ENCODE measurements at regions not wholly inside any gene's neighbourhood (a gene's known extent, or its start where the extent isn't known, plus 50 kb on each side); places are given as distances from the start of the nearest gene placed in this dataset.

DNA sequence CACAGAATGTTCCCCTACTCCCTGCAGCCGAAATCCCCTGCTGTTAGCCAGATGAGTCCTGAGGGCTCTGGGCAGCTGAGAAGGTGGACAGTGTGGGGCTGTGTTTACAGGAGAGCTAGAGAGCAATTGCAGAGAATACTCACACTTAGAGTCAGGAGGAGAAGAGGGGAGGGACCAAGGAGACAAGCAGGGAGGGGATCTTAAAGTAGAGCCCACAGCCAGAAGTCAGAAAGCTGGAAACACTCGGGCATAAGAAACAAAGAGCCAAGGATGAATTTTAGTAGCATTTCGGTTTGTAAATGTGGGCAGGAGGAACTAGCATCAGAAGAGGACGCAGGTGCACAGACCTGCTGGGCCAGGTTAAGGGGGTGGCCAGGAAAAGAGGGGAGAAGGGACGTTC is 1435.9 kb downstream of the BRD1 start:
- in situ Hi-C loops (cut with HindIII; ENCODE audit: low sequenced_read_pairs) = no loop called here
- no peak overlapping the region for H3K4me3 ChIP-seq (ENCODE audit: low read depth, low read length)
- no peak for DNase-seq (ENCODE audit: low read depth)
- TF ChIP-seq, protein P1, sequence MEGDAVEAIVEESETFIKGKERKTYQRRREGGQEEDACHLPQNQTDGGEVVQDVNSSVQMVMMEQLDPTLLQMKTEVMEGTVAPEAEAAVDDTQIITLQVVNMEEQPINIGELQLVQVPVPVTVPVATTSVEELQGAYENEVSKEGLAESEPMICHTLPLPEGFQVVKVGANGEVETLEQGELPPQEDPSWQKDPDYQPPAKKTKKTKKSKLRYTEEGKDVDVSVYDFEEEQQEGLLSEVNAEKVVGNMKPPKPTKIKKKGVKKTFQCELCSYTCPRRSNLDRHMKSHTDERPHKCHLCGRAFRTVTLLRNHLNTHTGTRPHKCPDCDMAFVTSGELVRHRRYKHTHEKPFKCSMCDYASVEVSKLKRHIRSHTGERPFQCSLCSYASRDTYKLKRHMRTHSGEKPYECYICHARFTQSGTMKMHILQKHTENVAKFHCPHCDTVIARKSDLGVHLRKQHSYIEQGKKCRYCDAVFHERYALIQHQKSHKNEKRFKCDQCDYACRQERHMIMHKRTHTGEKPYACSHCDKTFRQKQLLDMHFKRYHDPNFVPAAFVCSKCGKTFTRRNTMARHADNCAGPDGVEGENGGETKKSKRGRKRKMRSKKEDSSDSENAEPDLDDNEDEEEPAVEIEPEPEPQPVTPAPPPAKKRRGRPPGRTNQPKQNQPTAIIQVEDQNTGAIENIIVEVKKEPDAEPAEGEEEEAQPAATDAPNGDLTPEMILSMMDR (IDR thresholded peaks at IDR 0.05; ENCODE audit: low read depth, low read length, missing control alignments) = no peak

DNA sequence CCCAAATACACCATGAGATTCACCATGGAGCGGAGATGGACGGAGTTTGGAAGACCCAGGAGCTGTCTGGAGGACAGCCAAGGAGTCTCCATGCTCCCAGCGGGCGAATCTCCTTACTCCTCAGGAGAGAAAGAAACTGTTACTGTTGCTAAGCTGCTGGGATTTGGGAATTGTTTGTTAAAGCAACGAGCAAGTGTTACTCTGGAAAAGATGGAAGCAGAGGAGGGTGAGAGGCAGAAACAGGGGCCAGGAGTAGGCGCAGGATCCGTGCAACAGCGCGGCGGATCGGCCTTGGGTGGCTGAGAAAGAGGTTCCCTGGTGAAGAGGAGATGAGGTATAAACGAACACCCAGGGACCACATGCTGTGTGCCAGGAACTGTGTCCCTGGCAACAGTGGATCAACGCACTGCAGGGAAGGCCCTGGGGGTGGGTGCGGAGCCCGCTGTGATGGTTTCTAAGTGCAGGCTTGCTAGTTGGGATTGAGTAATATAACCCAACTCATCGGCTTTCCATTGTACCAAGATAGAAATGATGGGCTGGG is 1436.4 kb downstream of the BRD1 start:
- in situ Hi-C loops (cut with HindIII; ENCODE audit: low sequenced_read_pairs) = no loop called here
- H3K4me3 ChIP-seq (ENCODE audit: low read depth, low read length) = no peak overlapping the region
- TF ChIP-seq, protein P1 (IDR thresholded peaks at IDR 0.05; ENCODE audit: low read depth, low read length, missing control alignments) = no peak
- DNase-seq (ENCODE audit: low read depth) = no peak

DNA sequence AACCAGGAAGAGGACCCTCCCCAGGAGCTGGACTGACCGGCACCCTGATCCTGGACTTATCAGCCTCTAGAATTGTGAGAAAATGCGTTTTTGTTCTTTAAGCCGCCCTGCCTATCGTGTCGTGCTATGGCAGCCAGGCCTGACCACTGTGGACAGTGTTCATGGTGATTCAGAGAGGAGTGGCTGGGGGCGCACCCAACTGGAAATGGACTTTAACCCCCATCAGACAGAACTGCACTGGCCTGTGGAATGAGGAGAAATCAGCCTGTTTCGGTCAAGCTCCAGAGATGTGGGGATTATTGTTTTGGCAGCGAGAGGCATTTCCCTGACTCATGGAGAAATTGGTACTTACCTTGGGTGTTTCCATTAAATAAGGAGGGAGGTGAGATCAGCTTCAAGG is 1437.8 kb downstream of the BRD1 start:
- H3K4me3 ChIP-seq (ENCODE audit: low read depth, low read length) = no peak overlapping the region
- in situ Hi-C loops (cut with HindIII; ENCODE audit: low sequenced_read_pairs) = no loop called here
- TF ChIP-seq, protein P1 (IDR thresholded peaks at IDR 0.05; ENCODE audit: low read depth, low read length, missing control alignments) = no peak
- DNase-seq (ENCODE audit: low read depth) = no peak

DNA sequence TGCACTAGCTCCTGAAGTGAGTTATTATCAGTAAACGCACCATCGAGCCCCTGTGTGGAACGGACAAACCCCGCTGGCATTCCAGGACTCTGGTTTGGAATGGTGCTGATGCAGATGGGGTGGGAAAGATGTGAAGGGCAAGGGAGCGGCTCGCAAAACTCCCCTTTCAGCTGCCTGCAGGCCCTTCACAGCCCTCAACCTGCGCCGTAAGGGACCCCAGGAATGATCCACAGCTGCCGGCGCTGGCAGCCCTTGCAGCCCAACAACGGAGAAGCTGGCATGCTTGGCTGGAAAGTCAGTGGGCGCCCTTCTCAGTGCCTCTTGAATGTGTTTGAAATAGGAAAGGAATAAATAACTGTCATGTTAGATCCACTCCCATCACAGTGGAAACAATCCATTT is 1445.5 kb downstream of the BRD1 start:
- no peak for DNase-seq (ENCODE audit: low read depth)
- H3K4me3 ChIP-seq (ENCODE audit: low read depth, low read length) = no peak overlapping the region

DNA sequence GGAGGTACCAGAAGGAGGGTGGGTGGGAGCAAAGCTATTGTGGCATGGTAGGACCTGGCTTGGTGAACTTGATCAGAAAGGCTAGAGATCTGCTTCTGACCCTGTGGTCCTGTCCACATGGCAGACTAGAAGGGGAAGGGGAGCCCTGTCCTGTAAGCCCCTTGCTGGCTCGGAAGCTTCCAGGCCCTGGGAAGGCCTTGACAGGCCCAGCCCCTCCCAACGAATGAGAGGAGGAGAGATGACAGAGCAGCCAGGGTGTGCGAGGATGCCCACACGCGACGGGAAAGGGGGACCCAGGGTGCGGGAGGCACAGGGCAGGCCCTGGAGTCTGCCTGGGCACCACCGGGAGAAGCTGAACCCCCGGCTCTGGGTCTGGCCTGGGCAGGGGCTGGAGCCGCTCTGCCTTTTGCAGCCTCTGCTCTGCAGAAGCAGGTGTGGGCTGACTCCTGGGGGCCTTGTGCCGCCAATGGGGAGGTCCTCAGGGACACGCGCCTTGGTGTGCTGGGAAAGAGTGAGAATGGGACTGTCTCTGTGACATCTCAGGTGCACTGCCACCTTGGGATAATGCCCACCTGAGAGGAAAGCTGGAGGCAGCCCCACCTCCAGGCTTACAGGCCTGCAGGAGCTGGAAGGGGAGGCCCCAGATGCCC is 1447.5 kb downstream of the BRD1 start:
- TF ChIP-seq, protein P1 (IDR thresholded peaks at IDR 0.05; ENCODE audit: low read depth, low read length, missing control alignments) = no peak
- in situ Hi-C loops (cut with HindIII; ENCODE audit: low sequenced_read_pairs) = no loop called here
- no peak for DNase-seq (ENCODE audit: low read depth)
- H3K4me3 ChIP-seq (ENCODE audit: low read depth, low read length) = no peak overlapping the region

More for the DNA sequence above, 1445.5 kb downstream of the BRD1 start:
- in situ Hi-C loops (cut with HindIII; ENCODE audit: low sequenced_read_pairs) = no loop called here
- TF ChIP-seq, protein P1 (IDR thresholded peaks at IDR 0.05; ENCODE audit: low read depth, low read length, missing control alignments) = no peak

DNA sequence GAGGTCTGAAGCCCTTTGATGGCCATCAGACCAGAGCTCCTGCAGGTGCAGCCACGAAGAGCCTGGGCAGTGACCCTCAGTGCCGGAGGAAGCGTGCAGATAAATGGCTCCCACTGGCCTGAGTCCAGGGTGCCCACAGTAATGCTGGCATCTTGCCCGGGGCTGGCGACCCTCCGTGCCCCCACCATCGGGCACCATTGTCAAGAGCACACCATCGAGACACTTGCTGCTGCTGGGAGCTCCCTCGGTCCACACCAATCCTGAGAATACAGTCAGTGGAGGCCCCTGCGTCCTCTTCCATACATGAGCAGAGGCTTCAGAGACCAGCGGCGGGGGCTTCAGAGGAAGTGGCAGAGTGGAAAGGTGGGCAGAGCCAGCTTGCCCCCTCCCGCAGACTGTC is 1448.3 kb downstream of the BRD1 start:
- H3K4me3 ChIP-seq (ENCODE audit: low read depth, low read length) = no peak overlapping the region
- TF ChIP-seq, protein P1 (IDR thresholded peaks at IDR 0.05; ENCODE audit: low read depth, low read length, missing control alignments) = no peak
- no peak for DNase-seq (ENCODE audit: low read depth)
- in situ Hi-C loops (cut with HindIII; ENCODE audit: low sequenced_read_pairs) = no loop called here
